ENCODE measurements at regions not wholly inside any gene's neighbourhood (a gene's known extent, or its start where the extent isn't known, plus 50 kb on each side); places are given as distances from the start of the nearest gene placed in this dataset.
"Not testable (repeated sequence)": the region's sequence is repeated elsewhere in the genome, so short reads cannot be mapped to it uniquely, and the experiment has no call there.

DNA sequence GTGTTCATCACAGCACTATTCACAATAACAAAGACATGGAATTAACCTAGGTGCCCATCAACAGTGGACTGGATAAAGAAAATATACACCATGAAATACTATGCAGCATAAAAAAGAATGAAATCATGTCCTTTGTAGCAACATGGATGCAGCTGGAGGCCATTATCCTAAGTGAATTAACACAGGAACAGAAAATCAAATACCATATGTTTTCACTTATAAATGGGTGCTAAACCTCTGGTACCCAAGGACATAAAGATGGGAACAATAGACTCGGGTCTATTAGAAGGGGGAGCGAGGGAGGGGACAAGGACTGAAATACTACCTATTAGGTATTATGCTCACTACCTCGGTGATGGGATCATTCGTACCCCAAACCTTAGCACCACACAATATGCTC is 66.4 kb upstream of the PTPN13 start:
- not testable (repeated sequence) for DNase-seq (ENCODE audit: low read depth)

DNA sequence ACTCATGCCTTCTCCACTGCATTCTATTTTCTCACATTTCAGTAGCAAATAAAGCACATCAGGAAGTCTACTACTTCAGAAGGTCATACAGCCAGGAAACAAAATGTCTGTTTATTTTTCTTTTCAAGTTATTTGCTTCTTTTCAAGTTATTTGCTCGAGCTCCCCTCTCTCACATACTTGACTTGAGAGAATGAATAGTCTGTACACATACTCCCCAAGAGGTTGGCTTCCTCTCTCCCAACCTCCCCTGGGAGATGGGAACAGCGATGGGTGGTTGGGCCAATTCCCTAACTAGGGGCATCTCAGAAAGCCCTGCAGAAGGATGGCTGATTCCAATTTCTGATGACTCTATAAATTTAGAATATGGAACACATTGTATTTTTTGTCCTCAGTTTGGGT is 64.7 kb upstream of the PTPN13 start:
- DNase-seq (ENCODE audit: low read depth), result no peak

DNA sequence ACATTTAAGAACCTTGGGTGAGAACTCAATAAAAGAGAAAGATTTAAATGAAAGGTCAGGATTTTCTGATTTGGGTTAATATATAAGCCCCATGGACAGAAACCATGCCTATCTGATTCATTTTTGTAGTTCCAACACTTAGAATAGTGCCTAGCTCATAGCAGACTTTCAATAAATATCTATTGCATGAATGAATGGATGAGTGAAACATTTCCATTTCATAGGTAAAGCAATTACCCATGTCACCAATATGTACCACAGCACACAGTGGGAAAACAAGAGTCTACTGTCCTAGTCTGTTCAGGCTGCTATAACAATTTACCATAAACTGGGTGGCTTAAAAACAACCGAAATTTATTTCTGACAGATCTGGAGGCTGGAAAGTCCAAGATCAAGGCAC is 63.9 kb upstream of the PTPN13 start:
- DNase-seq (ENCODE audit: low read depth), result no peak

DNA sequence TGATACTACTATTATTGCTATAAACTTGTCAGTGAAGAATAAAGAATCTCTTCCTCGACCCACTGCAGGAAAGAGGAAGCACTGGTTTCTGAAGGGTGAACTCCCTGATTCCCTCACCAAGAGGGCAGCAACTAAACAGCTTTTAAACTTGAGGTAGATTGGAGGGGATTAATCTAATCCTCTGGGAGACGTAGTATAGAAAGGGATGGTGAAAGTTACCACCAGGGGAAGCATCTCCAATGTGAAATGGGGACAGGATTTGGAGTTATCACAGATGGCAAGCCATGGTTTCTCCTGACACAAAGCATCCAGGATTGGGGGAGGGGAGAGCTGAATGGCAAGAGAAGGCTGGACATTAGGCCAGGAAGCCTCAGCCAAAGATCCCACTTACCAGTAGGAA is 62.7 kb upstream of the PTPN13 start:
- DNase-seq (ENCODE audit: low read depth), result no peak

DNA sequence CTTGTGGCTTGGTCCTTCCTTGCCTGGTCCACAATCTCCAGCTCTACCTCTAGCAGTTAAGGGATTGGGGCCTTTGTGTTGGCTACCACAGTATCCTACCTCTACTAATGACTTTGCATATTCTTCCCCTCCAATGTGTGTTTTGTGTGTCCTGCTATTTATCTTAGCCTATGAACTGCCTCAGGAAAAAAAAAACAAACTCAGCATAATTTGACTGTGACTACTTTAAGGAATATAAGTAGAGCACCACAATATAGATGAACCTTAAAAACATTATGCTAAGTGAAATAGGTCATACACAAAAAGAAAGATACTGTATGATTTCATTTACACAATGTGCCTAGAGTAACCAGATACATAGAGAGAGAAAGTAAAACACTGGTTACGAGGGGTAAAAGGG is 61.3 kb upstream of the PTPN13 start:
- no peak for DNase-seq (ENCODE audit: low read depth)

DNA sequence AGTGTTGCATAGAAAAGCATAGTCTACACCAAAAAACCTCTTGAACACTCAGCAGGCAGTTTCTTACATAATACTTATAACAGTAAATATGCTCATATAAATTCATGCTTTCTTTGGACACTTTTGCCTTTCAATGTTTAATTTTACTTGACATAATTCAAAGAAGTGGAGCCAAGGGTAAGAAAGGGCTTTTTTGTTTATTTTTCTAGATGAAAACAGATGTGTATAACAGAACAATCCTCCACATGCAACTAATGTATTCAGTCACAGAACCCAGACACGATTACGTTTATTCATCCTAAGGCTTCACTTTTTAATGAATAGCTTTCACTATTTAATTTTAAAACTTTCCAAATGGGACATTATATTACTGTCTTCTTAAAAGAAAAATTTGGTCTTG is 58.0 kb upstream of the PTPN13 start:
- no peak for DNase-seq (ENCODE audit: low read depth)

DNA sequence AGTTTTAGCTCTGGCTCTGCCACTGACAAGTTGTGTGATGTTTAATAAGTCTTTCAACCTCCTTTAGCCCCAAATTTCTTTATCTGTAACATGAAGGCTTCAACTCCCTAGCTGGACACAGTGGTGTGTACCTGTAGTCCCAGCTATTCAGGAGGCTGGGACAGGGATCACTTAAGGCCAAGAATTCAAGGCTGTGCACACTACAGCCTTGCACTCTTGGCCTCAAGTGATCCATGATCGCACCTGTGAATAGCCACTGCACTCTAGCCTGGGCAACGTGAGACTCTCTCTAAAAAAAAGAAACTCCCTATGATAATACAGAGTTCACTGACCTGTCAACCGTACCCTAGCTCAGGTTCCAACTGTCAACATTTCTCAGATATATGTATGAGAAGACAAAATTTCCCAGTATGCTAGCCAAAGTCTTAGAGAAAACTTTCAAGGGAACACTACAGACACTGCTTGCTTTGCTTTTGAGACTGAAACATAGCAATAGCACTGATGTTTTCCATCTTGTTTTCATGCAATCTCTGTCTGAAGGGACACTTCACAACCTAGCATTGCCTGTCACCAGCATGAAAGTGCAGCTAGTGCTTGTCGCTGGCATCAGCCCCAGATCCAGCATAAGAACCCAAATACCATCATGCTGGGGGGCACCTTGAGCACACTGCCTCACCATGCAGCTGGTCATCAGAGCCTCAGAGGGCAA is 51.6 kb upstream of the PTPN13 start:
- no peak for DNase-seq (ENCODE audit: low read depth)

DNA sequence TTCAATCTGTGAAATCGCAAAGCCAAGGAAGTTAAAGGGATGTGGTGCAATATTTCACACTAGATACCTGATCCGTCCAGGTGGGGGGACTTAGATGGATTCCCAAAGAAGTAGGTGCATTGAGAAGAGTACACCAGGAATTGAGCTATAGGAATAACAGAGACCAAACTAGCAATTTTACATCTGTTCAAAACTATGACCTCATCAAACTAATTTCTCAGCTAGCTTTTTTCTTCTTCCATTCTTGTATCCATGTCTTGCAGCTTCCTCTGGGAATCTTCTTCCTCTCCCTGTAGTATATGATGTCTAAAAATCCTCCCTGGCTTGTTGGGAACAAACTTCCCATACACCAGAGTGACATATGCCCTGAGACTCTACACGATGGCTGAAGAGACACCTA is 51.0 kb upstream of the PTPN13 start:
- DNase-seq (ENCODE audit: low read depth), result no peak

DNA sequence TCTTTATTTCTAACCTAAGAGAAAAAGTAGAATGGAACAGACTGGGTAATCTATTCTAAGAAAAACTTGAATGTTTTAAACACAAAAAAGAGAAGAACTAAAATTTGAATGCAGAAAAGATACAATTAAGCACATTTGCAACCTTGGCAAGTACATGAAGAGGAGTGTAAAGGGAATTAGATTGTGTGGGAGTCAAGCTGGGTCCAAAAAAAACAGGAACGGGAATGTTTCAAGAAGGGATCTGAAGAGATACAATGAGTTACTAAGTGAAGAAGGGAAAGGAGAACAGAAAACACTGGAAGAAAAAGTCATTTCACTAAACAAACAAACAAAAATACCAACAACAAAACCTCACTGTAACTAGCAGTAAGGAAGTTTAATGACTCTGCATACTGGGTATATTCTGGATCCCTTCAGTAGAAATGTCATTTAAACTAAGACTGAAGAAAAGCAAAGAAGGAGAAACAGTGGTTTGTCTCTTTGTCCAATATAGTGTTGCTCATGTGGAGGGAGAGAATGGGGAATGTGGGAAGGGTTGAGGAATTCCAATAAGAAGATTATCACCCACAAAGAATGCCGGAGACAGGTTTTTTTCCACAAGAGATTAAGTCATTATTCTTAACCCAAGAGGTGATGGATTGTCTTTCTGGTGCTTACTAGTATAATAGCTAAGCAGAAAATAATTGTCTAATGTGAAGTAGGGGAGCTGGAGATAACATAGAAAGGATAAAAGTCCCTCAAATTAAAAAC is 50.4 kb upstream of the PTPN13 start:
- no peak for DNase-seq (ENCODE audit: low read depth)

DNA sequence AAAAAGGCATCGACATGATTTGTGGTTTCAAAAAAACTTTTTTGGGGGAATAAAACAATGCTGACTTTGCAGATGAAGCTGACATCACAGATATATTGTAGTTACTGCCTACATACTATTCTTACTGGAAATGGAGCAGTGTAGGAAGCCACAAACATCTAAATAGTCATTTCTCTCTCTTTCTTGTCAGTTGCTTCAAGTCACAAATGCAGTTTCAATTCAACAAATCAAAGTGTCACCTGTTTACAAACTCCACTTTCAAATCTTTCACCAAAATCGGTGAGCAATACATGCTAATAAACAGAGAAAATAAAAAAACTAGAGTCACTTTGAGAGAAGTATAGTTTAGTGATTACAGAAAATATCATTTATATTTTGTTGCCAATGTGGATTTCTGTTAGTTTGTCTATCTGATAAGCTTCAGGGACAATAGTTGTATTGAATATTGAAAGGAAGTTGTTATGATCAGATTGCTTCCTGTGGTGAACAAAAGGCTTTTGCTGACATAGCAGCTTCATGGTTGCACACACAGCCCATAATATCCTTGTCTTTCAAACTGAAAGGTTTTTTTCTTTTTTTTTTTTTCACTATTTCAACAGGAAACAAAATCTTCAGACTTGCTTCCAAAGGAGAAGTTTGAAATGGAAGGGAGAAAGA is 49.7 kb upstream of the PTPN13 start:
- DNase-seq (ENCODE audit: low read depth), result no peak

Measured in stromal cell of bone marrow (primary cell).